DMS53 (cell line): ENCODE measurements at regions not wholly inside any gene's neighbourhood (a gene's known extent, or its start where the extent isn't known, plus 50 kb on each side); places are given as distances from the start of the nearest gene placed in this dataset.

Experiments used
- DNase-seq: peaks from one replicate; lab custom pipeline; 2025; lab: John Stamatoyannopoulos, UW

DNA sequence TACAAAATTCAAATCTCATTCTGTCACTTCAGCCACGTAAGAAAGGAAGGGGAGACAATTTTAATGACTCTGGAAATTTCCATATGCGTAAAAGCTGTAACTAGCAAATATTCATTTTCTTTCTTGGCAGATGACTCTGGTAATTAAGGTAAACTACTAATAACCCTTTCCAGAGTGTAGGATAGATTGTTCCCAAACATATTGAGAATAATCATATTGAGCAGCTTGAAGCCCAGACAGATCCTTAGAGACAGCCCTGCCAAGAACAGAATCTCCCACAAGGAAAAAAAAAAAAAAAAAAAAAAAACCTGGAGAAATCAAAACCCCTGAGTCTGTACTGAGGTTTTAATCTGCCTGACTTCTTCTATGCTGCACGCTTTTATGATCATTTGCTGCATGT lies 163.6 kb upstream of the TMPO start:
- DNase-seq: no peak

DNA sequence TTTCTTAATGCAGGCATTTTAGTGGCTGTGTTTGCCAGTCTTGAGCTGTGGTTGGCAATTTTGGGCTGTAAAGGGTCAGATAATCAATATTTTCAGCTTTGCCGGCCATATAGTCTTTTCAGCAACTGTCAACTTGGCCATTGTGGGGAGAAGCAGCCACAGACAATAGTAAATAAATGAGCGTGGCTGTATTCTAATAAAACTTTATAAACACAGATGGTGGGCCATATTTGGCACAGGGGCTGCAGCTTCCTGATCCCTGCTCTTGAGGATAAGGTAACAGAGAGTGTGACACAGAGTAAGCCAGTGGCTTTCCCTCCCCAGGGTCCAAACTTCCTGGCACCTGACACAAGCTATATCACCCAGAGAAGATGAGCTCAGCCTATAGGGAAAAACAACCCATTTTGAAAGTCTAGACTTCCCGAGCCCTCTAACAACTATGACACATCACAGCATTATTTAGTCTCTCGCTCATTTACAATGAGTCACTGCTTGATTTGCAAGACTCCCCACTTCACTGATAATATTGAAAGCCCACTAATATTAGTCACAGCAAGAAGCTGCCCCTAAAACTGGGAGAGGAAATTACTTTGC lies 163.1 kb upstream of the TMPO start:
- peak; percentile 84 for DNase-seq

DNA sequence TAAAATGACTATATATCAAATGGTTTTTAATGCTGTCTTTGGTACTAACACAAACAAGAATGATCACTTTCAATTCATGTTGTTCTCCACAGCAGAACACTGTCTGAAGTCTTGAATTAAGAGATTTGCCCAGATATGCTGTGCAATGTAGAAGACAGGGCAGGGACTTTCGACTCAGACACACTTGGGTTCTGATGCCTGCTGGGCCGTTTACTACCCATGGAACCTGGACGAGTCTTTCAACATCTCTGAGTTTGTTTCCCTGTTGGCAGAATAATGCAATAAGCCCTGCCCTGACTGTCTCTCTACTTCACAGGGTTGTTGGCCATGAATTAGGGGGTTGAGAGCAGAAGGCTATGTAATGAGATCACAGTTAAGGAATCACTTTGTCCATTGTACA lies 162.6 kb upstream of the TMPO start:
- DNase-seq: peak; percentile 52

DNA sequence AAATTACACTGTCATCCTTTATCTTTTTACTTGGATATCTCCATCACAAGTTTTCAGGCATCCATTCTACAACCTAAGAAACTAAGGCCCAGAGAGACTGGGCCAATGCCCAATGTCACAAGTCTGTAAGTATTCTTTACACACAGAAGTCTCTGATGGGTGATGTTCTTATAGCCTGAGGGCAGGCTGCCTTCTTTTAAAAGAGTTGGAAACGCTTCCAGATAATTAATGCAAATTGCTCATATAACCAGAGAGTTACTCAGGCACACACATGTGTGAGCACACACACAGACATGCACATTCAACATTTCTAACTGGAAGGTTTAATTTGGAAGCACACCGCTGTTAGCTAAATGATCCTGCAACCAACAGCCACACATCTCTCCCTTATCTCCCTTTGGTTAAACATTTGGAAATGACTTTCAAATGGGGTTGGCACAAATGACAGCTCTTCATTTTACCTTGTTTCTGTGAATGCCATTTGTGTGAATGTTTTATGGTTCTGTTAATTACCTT lies 160.8 kb upstream of the TMPO start:
- no peak for DNase-seq

DNA sequence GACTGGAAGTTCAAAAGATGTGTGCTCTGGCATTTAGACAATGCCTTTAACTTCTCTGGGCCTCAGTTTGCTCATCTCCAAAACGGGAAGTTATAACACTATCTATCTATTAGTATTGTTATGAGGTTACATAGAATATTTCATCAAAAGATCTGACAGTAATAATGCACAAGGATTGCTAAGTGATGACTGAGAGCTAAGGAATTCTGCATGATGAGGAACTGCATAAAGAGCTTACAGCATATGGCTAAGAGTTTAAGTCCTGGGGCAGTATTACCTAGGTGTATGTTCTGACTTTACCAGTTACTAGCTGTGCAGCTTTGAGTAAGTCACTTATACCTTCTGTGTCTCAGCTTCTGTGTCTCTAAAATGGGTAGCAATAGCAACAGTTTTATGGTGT lies 160.1 kb upstream of the TMPO start:
- no peak for DNase-seq

DNA sequence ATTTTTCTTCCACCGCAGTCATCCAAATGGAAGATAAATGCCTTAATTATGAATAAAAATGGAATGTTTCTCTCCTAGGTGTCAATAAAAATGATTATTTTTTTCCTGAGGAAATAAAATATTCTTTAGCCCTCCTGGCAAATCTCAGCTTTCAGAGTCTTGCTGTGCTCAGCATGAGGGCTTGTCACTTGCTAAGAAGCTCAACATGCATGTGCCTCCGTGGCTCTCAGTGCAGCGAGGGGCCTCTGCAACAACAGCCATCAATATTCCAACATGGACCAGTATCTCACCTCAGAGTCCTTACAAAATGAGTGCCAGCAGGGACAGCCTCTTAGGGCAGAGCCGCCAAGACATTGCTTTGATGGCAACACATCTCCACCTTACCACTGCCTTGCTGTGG lies 159.5 kb upstream of the TMPO start:
- no peak for DNase-seq

DNA sequence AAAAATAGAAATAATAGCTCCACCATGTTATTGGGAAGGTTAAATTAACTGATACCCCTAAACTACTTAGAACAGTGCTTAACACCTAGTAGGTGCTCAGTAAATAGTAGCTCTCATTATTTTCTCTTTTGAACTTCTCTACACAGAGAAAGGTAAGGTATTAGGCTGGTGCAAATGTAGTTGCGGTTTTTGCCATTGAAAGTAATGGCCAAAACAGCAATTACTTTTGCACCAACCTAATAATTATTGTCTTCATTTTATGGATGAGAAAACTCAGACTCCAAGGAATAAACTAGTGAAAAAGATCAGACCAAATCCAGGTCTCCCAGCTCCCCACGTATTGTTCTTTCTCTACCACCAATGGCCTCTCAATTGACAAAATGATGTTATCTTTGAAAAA lies 157.2 kb upstream of the TMPO start:
- no peak for DNase-seq

DNA sequence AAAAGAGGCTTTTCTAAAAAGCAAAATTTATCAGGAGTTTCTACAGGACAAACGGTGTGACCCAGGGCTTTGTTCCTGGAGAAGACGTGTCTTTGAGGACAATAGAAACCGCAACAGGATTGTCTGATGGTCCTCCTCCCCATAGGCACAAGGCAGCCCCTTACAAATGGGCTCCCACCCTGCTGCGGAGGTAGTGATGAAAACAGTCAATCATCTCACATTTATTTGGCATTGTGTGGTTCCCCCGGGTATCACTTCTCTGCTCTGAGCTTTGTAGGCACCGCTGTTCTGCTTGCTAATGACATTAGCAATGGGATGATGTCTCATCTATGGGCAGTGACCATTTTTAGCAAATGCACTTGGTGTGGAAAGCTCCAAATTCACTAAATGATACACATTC lies 155.5 kb upstream of the TMPO start:
- DNase-seq: no peak

DNA sequence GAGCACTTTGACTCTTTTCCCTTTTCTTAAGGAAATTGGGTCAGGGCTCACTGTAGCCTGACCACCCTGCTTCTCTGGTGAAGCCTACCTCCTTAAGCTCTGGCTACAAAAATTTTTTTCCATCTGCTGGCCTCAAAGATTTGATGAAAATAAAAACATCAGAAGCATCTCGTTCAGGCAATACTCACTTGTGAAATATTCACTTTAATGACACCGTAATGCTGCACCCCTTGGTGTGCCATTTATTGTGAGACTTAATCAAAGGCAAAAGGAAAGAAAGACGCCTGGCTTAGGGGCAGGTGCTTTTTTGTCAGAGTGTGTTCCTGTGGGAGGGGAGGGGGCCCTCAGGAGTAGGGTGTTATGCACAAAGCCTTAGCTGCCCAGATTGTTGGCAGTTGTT lies 155.0 kb upstream of the TMPO start:
- DNase-seq: no peak

DNA sequence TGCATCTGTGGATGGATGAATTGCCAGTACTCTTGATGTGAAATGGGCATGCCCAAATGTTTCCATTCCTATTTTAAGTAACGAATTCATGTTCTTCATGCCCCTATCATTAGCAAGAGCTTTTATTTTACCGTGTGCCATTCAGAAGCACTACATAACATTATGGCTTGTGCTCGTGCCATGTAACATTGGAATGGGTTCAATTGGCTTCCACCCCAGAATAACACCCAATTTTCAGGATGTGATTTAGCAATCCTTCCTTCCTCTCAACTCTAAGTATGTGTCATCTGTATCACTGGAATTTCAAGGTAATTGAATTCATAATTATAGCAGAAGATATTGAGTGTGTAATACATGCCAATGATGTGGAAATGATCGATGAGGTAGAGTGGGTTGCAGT lies 145.8 kb upstream of the TMPO start:
- no peak for DNase-seq

DNA sequence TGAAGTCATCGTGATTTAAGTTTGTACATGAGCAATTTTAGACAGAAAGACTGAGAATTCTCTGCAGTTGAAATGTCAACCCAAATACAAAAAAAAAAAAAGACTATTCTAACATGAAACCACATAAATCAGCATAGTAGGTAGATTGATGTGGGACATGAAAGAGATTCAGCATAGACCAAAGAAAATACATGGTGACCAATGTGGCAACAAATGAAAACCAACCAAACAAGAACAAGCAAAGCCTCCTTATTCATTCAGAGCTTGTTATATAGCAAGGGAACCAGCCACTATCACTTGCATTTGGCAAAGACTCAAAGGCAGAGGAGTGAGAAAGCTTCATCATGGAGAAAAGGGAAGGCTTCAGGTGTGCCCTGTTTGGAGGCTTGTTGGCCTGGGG lies 144.4 kb upstream of the TMPO start:
- no peak for DNase-seq

DNA sequence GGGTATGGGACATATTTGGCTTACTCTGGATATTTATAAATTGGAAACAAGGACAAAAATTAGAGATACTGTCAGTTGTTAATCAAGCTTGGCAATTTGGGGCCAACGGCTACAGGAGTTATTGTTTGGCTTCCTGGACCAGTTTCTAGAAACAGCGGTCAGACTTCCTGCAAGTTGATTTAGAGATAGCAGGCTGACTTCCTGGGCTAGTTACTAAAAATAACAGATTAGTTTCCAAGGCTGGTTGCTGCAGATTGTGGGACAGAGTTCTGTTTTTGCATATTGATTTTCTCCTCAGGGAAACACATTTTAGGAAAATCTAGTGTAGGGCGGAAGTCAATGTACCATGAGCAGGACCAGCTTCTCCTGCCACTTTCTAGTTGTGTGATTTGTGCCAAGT lies 144.0 kb upstream of the TMPO start:
- DNase-seq: no peak

DNA sequence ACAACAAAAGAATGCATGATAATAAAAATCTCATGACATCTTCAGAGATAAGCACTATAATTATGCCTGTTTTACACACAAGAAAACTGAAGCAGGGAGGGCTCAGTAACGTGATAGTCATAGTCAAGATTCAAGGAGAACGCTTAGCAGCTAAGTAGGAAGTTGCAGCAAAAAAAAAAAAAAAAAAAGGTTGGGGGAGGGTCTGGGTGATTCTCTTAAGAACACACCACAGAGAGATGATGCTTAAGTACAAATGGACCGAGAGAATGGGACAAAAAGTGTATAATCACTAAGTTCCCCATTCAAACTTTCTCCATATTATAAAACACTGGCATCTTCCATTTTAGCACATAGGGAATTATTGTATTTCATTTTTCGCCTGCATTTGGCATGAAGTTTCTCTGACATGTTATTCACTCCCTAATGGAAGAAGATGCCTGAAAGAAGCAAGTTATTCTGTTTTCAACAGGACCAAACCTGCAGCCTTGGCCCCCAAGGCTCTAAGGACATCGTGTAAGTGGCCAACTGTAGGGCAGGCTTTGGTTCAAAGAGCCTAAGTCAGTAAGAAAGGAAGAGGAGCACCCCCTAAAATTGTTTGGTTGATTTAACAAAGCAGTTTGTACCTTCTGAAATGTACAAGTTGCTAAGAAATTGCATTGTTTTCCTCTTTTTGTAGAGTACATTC lies 142.9 kb upstream of the TMPO start:
- DNase-seq: no peak

DNA sequence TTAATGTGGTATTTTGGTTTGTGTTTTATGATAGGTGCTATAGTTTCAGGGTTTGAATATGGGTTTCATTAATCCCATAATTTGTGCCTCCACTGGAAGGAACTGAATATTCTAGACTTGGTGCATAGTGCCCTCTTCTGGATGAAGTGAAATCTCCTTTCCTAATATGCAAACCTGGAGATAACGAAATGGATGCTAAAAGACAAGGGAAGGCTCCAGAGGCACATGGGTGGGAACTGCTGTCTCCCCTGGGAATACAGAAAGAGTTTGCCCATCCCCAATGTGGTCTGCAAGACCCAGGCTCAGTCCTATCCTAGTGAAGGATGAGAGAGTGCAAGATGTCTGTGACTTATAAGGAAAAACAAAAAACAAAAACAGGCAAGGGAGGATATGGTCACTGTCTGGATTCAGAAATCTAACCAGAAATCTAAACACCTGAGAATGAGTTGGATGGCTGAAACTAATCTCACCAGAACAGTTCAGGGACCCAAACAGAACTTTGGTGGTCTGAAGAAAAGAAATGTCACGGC lies 142.3 kb upstream of the TMPO start:
- peak; percentile 81 for DNase-seq

DNA sequence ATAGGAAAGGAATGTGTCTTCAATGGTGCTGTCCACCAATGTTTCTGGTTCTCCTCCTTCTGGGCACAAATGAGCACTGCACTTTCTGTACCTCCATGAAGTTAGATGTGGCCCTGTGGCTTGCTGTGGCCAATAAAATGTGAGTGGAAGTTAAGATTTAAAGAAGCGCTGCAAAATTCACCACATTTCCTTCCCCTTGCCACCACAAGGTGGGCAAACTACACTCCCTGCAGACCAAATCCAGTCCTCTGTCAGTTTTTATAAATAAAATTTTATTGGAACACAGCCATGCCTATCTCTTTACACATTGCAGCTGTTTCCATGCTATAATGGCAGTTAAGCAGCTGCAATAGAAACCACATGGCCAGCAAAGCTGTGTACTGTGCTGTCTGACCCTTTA lies 141.4 kb upstream of the TMPO start:
- DNase-seq: peak; percentile 7

DNA sequence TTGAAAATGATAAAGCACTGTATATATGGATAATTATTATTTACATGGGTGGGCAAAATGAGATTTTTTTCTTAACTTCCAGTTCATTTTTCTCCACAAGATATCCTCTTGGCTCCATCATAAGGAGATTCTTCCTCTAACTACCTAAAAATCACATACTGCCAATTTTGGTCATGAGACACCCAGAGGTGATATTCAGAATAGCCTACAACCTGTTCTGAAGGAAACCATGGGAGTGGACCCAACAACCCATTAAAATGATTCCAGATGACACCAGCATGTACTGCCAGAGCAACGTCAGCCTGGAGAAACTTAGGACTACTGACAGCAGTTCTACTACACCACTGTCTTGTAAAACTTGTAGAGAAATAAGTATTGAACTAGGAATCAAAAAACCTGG lies 136.3 kb upstream of the TMPO start:
- DNase-seq: peak; percentile 13

DNA sequence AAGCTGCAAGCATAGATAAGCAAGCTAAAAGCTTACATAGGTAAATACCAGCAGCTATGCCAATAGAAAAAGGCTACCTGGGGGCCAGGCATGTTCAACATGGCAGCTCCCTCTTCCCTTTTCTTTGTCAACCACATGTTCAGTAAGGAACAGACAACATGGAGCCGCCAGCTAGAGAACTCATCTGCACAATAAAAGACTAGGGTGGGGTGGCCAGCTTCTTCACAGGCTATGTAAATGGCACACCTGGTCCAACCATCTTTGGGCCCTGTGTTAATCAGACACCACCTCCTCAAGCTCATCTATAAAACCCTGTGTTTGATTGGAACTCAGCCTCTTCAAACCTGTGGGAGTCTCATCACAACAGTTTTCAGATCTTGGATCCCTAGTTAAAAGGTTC lies 129.7 kb upstream of the TMPO start:
- DNase-seq: no peak

DNA sequence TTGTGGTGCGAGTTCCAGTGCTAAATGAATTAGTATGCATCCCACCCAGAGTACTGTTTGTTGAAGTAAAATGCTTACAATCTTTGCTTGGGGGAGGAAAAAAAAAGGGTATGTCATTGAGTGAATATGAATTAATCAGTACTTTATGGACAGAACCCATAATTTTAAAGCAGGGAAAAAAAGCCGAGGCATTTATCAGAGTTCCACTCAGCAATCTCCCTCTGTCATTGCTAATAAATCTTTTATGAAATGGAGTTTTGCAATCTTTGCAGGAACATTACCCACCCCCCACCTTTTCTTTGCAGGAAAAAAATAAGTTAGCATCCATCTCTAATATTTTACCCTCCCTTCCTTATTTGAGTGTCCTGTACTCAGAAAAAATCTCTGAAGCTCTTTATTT lies 127.9 kb upstream of the TMPO start:
- DNase-seq: no peak

DNA sequence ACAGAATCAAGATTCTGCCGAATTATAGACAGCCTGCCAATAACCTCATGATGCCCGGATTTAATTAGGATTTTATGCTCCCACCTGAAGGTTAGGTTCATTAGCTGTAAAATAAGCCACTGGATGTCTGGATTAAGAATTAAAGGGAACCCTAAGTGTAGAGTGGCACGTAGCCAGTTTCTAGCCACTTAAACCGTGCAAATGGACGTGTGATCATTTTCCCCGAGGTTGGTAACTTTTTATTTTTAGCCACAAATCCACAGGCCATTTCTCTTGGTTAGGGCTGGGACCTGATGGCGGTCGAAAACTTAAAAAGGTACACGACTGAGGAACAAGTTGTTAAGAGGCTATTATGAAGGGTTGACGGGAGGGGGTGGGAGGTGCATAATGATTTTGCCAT lies 127.3 kb upstream of the TMPO start:
- DNase-seq: no peak

DNA sequence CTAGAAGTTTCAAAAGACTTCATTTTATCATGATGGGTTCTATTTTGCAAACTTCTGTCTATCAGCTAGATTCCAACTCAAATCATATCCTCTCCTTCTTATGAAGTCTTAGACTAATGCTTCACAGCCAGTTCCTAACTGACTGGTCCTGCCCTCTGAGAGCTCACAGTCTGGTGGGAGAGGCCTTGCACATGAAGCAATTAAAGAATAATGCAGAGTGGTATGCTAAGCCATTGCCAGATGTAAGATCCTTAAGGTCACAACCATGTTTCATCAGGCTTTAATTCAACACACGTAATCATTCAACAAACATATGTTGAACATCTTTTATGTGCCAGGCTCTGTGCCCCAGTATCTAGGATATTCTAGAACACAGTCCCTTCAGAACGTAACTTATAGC lies 125.8 kb upstream of the TMPO start:
- DNase-seq: no peak

DNA sequence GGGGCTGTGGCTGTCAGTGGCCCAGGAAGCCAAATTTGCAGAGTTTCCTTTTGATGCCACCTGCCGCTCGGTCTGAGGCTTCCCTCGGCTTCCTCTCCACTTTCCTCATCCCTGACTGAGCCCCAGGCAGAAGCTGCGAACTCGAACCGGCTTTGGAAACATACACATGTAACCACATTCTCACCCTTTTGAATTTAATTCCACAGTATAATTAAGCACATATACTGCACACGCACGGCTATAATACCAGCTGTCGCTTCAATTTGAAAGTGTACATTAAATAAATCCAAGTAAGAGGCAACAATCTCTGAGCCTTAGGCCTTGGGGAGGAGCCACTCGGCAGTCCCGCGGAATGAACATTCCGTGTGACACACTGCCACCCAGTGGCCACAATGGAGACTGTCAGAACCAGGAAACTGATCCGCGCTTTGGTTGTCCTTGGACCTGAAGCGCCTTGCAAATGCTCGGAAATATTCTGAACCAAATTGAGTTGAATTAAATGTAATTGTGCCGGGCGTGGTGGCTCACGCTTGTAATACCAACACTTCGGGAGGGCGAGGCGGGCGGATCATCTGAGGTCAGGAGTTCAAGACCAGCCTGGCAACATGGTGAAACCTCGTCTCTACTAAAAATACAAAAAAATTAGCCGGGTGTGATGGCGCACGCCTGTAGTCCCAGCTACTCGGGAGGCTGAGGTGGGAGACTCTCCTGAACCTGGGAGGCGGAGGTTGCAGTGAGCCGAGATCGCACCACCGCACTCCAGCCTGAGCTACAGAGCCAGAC lies 117.9 kb upstream of the TMPO start:
- DNase-seq: peak; percentile 92

DNA sequence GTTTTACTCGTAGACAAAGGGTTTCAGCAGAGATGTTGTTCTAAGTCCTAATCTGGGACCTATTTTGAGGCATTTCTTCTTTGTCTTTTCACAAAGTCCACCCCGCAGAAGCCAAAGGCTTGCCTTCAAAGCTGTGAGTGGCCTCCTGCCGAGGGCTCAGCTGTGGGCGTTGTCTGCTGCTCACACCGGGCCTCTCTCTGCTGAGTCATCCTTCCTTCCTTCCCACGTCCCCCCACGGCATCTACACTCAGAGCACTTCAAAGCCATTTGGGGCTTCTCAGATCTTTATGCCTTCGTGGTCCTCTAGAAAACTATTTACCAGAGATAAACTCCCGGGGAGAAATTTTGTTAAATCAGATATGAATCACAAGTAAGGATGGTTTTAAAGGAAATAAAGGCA lies 115.9 kb upstream of the TMPO start:
- DNase-seq: peak; percentile 60

DNA sequence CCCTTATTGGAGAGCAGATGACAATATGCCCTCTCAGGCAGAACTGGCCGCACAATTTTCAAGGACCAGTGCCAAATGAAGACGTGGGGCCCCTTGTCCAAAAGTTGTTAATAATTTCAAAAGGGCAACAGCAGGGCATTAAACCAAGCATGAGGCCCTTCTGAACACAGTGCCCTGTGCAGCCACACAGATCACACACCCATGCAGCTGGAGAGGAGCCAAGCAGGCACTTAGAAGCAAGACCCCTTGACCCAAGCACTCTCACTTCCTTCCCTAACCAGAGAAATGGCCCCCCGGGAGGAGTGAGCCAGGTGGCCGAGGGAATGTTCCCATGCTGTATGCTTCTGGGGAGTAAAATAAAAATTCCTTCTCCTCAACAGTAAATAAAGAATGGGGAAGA lies 114.0 kb upstream of the TMPO start:
- DNase-seq: no peak
